HCT116 (cell line): ENCODE measurements at regions not wholly inside any gene's neighbourhood (a gene's known extent, or its start where the extent isn't known, plus 50 kb on each side); places are given as distances from the start of the nearest gene placed in this dataset.

ENCODE experiments used
- ATAC-seq: fragments of 200-7000 bp; cut with Tn5 transposase; 2 replicates; pipeline ENCODE4 v1.9.1; 2020; ENCODE audit warnings: mild to moderate bottlenecking, moderate library complexity
- BruUV-seq: library from RNA; stranded (reverse); fragments of 400-500 nt; replicated peaks from 2 replicates; lab custom pipeline; 2021; lab: Mats Ljungman, UMichigan
- CTCF ChIA-PET: fragments of 300-600 bp; sonication (Branson Sonifier 250); formaldehyde crosslinking; loops from one replicate; lab custom pipeline; 2021; ENCODE audit warnings: antibody characterized with exemption; lab: Charles Lee
- POLR2A ChIA-PET: fragments of 300-600, 350-600 bp; sonication (Branson Sonifier 250); formaldehyde crosslinking; loops from one replicate; lab custom pipeline; 2021; ENCODE audit warnings: antibody characterized with exemption; lab: Charles Lee
- RAD21 ChIA-PET, 2 experiments: fragments of 300-600 bp; sonication (Branson Sonifier 250); formaldehyde crosslinking; loops; one replicate each; lab custom pipeline; 2023; ENCODE audit warnings: low total read pairs in 2 of 2; ENCODE audit not compliant: uncharacterized antibody in 2 of 2, unreplicated experiment in 2 of 2, low non-redundant PET in 1 of 2; lab: Charles Lee
- DNase-seq: peaks from one replicate; pipeline ENCODE4 v3.0.0-alpha.2; 2010; ENCODE audit warnings: low read depth, low spot score
- H2AFZ ChIP-seq: fragments of 200-600 bp; shearing (Covaris generic), sonication (generic); 2 replicates; pipeline ENCODE4 v1.6.1; 2017; ENCODE audit warnings: low read depth, mixed run types, mixed read lengths, antibody characterized with exemption, low read length; ENCODE audit not compliant: poor library complexity, severe bottlenecking
- H3K27ac ChIP-seq: 2 replicates; pipeline ENCODE4 v1.5.1; 2012; ENCODE audit warnings: low read depth, low read length
- H3K27me3 ChIP-seq: fragments of 200-600 bp; sonication (generic); 2 replicates; pipeline ENCODE4 v1.6.1; 2016; ENCODE audit warnings: mixed run types, low read length, mixed read lengths; ENCODE audit not compliant: insufficient read depth
- H3K36me3 ChIP-seq, 2 experiments: fragments of 200-500 bp in 1 of 2; fragments of 200-600 bp in 1 of 2; sonication (Bioruptor generic) in 1 of 2; sonication (generic) in 1 of 2; 2 replicates each; pipeline versions ENCODE4 v1.5.1 to v1.6.1; 2014 to 2016; ENCODE audit warnings: low read length in 2 of 2, inconsistent platforms in 1 of 2, mixed read lengths in 1 of 2, mixed run types in 1 of 2; ENCODE audit not compliant: insufficient read depth in 2 of 2, control insufficient read depth in 1 of 2
- H3K4me1 ChIP-seq, 2 experiments: fragments of 200-600 bp in 1 of 2; sonication (generic) in 1 of 2; 2 replicates each; pipeline versions ENCODE4 v1.5.1 to v1.6.1; 2012 to 2017; ENCODE audit warnings: low read length in 2 of 2, inconsistent platforms in 1 of 2, mild to moderate bottlenecking in 1 of 2, mixed read lengths in 1 of 2, mixed run types in 1 of 2, moderate library complexity in 1 of 2; ENCODE audit not compliant: insufficient read depth in 2 of 2, control insufficient read depth in 1 of 2
- H3K4me2 ChIP-seq: fragments of 200-600 bp; sonication (generic); 2 replicates; pipeline ENCODE4 v1.6.1; 2017; ENCODE audit warnings: mixed run types, low read length, mixed read lengths
- H3K4me3 ChIP-seq, 2 experiments: fragments of 200-600 bp in 1 of 2; sonication (generic) in 1 of 2; replicated peaks in 1 of 2; 2 replicates each; pipeline ENCODE4 v1.5.1; 2011 to 2016; ENCODE audit warnings: low read length in 2 of 2, control low read depth in 1 of 2, low read depth in 1 of 2, mild to moderate bottlenecking in 1 of 2, mixed read lengths in 1 of 2, mixed run types in 1 of 2
- H3K79me2 ChIP-seq: fragments of 200-600 bp; sonication (generic); 2 replicates; pipeline ENCODE4 v1.6.1; 2017; ENCODE audit warnings: mild to moderate bottlenecking, mixed run types, low read length, moderate library complexity, mixed read lengths; ENCODE audit not compliant: insufficient read depth
- H3K9ac ChIP-seq: fragments of 200-600 bp; sonication (generic); 2 replicates; pipeline ENCODE4 v1.6.1; 2016; ENCODE audit warnings: low read length, mixed read lengths
- H3K9me2 ChIP-seq: fragments of 200-600 bp; sonication (generic), shearing (Covaris generic); 2 replicates; pipeline ENCODE4 v1.6.1; 2017; ENCODE audit warnings: mixed run types, mild to moderate bottlenecking, moderate library complexity; ENCODE audit not compliant: insufficient read depth
- H3K9me3 ChIP-seq, 2 experiments: fragments of 200-500 bp in 1 of 2; fragments of 200-600 bp in 1 of 2; sonication (Bioruptor generic) in 1 of 2; sonication (generic) in 1 of 2; 2 replicates each; pipeline ENCODE4 v1.6.1; 2014 to 2017; ENCODE audit warnings: low read length in 2 of 2, mixed read lengths in 2 of 2, inconsistent platforms in 1 of 2, low read depth in 1 of 2, mild to moderate bottlenecking in 1 of 2, mixed run types in 1 of 2, moderate library complexity in 1 of 2; ENCODE audit not compliant: control insufficient read depth in 1 of 2, insufficient read depth in 1 of 2
- H4K20me1 ChIP-seq: fragments of 200-600 bp; sonication (generic), shearing (Covaris generic); 2 replicates; pipeline ENCODE4 v1.6.1; 2017; ENCODE audit warnings: mixed run types, mild to moderate bottlenecking, moderate library complexity; ENCODE audit not compliant: insufficient read depth
- ATF3 ChIP-seq: IDR thresholded peaks from 2 replicates; pipeline ENCODE4 v1.6.1; 2012
- CEBPB ChIP-seq: IDR thresholded peaks from 2 replicates; pipeline ENCODE4 v1.6.1; 2012; ENCODE audit warnings: low read depth
- CTCF ChIP-seq, 3 experiments: fragments of 200-600 bp in 1 of 3; sonication (generic) in 1 of 3; IDR thresholded peaks in 2 of 3; conservative IDR thresholded peaks in 1 of 3; 2 replicates each; pipeline ENCODE4 v1.5.1; 2012 to 2017; ENCODE audit warnings: low read depth in 2 of 3, low read length in 2 of 3, antibody characterized with exemption in 1 of 3, borderline replicate concordance in 1 of 3, control low read depth in 1 of 3, mild to moderate bottlenecking in 1 of 3, mixed read lengths in 1 of 3, mixed run types in 1 of 3, moderate library complexity in 1 of 3; ENCODE audit not compliant: insufficient read depth in 1 of 3
- EZH2 ChIP-seq: fragments of 200-600 bp; sonication (generic); IDR thresholded peaks from 2 replicates; pipeline ENCODE4 v1.6.1; 2017; ENCODE audit warnings: antibody characterized with exemption, mixed run types
- EZH2phosphoT487 ChIP-seq: fragments of 200-600 bp; IDR thresholded peaks from 2 replicates; pipeline ENCODE4 v1.6.1; 2018; ENCODE audit warnings: antibody characterized with exemption, borderline replicate concordance
- POLR2A ChIP-seq: IDR thresholded peaks from 2 replicates; pipeline ENCODE4 v1.7.0; 2011; ENCODE audit warnings: borderline replicate concordance; ENCODE audit not compliant: insufficient read depth, insufficient read length; ENCODE audit errors: extremely low read depth
- POLR2AphosphoS5 ChIP-seq: IDR thresholded peaks from 2 replicates; pipeline ENCODE4 v1.6.1; 2011; ENCODE audit warnings: mild to moderate bottlenecking, low read depth, low read length, moderate library complexity
- SIN3A ChIP-seq: IDR thresholded peaks from 2 replicates; pipeline ENCODE4 v1.6.1; 2012; ENCODE audit warnings: low read depth
- SP1 ChIP-seq: IDR thresholded peaks from 2 replicates; pipeline ENCODE4 v1.6.1; 2012; ENCODE audit warnings: low read depth
- SRF ChIP-seq: IDR thresholded peaks from 2 replicates; pipeline ENCODE4 v1.6.1; 2012; ENCODE audit warnings: low read depth
- TCF7L2 ChIP-seq: IDR thresholded peaks from 2 replicates; pipeline ENCODE4 v1.7.0; 2011; ENCODE audit warnings: borderline replicate concordance, inconsistent platforms; ENCODE audit not compliant: insufficient read depth, insufficient read length; ENCODE audit errors: extremely low read depth
- intact Hi-C: fragments of 100-400 bp; cut with micrococcal nuclease; formaldehyde crosslinking; loops from 2 replicates; pipeline ENCODE4 v1.10.0; 2022

- no peaks in the 10 kb centered on the region for H3K36me3 ChIP-seq
- H3K27ac ChIP-seq: no peak overlapping the region
- H2AFZ ChIP-seq: no peak overlapping the region
- H3K9me3 ChIP-seq: no peaks in the 10 kb centered on the region
- H3K4me3 ChIP-seq: no peak overlapping the region
- H3K4me2 ChIP-seq: no peak overlapping the region
- intact Hi-C loops: no loop called here
- no peak for DNase-seq
- no peaks in the 10 kb centered on the region for H3K79me2 ChIP-seq
- H3K9ac ChIP-seq: no peak overlapping the region
- H3K27me3 ChIP-seq: peaks cover 41% of the 10 kb centered on the region
- RAD21 ChIA-PET: no interaction called here
- POLR2A ChIA-PET: no interaction called here
- BruUV-seq: no TSS peak
- H4K20me1 ChIP-seq: no peaks in the 10 kb centered on the region
- TF ChIP-seq POLR2AphosphoS5 (no peak), EZH2 (no peak), TCF7L2 (no peak), CTCF (IDR thresholded peaks at IDR 0.05 in 2 of 3, conservative IDR thresholded peaks at IDR 0.05 in 1 of 3; ENCODE audit: borderline replicate concordance in 1 of 3, insufficient read depth in 1 of 3, low read depth in 2 of 3, low read length in 2 of 3) (no peak), SIN3A (no peak), SRF (no peak)
- no peaks in the 10 kb centered on the region for H3K4me1 ChIP-seq
- no peak for ATAC-seq
- CTCF ChIA-PET: no interaction called here
- H3K9me2 ChIP-seq: no peaks in the 10 kb centered on the region
These were observed 428.9 kb upstream of the RAB6C start for GRCh38 chr2:129550536-129550935.

GRCh38 chr2:129554373-129554772 lies 425.1 kb upstream of the RAB6C start:
- intact Hi-C loops: no loop called here
- Histone ChIP-seq H3K4me1 (no peaks in the 10 kb centered on the region), H3K27me3 (peaks cover 58% of the 10 kb centered on the region), H3K9me2 (no peaks in the 10 kb centered on the region), H3K9ac (no peak overlapping the region), H3K4me2 (no peak overlapping the region), H2AFZ (no peak overlapping the region), H3K36me3 (no peaks in the 10 kb centered on the region), H3K79me2 (no peaks in the 10 kb centered on the region), H4K20me1 (no peaks in the 10 kb centered on the region), H3K27ac (no peak overlapping the region), H3K9me3 (no peaks in the 10 kb centered on the region), H3K4me3 (no peak overlapping the region)
- CTCF ChIA-PET: no interaction called here
- no peak for TF ChIP-seq CEBPB
- no peak for TF ChIP-seq SRF
- TF ChIP-seq POLR2A: no peak
- no peak for TF ChIP-seq TCF7L2
- no peak for TF ChIP-seq CTCF (IDR thresholded peaks at IDR 0.05 in 2 of 3, conservative IDR thresholded peaks at IDR 0.05 in 1 of 3; ENCODE audit: borderline replicate concordance in 1 of 3, insufficient read depth in 1 of 3, low read depth in 2 of 3, low read length in 2 of 3)
- no peak for TF ChIP-seq EZH2phosphoT487
- no peak for TF ChIP-seq ATF3
- TF ChIP-seq SP1: no peak
- no peak for ATAC-seq
- RAD21 ChIA-PET: no interaction called here
- DNase-seq: no peak
- POLR2A ChIA-PET: no interaction called here
- BruUV-seq: no TSS peak
